GM04503 (cell line): ENCODE measurements at regions not wholly inside any gene's neighbourhood (a gene's known extent, or its start where the extent isn't known, plus 50 kb on each side); places are given as distances from the start of the nearest gene placed in this dataset.
"Not testable (repeated sequence)": the region's sequence is repeated elsewhere in the genome, so short reads cannot be mapped to it uniquely, and the experiment has no call there.

Source experiments
- DNase-seq: peaks from one replicate; pipeline ENCODE4 v3.0.0-alpha.2; 2012; ENCODE audit warnings: low read depth

DNA sequence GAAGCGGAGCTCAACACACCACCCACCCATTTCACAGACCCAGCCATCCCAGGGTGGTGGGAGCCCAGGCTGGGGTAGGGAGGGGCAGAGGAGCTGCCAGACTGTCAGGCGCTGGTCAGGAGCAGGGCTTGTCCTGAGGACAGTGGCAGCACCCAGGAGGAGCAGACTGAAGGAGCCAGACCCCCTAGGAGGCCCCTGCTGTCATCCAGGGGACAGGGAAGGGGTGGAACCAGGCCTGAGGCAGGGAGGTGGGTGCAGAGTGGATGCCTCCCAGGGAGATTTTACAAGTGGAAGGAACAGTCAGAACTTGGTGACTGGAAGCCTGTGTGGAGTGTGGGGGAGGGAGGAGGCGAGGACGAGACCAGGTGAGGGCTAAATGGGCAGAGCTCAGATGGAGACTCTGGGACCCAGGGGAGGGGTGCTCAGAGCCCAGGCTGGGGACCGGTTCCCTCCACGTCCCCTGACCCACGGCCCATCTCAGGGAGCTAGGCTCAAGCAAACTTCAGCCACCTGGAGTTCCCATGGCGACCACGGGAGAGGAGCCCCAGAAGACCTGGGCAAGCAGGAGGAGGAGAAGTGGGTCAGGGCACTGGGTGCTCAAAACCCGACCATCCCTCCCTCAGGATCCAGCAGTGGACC, 215.4 kb downstream of the TBC1D2B start:
- not testable (repeated sequence) for DNase-seq

DNA sequence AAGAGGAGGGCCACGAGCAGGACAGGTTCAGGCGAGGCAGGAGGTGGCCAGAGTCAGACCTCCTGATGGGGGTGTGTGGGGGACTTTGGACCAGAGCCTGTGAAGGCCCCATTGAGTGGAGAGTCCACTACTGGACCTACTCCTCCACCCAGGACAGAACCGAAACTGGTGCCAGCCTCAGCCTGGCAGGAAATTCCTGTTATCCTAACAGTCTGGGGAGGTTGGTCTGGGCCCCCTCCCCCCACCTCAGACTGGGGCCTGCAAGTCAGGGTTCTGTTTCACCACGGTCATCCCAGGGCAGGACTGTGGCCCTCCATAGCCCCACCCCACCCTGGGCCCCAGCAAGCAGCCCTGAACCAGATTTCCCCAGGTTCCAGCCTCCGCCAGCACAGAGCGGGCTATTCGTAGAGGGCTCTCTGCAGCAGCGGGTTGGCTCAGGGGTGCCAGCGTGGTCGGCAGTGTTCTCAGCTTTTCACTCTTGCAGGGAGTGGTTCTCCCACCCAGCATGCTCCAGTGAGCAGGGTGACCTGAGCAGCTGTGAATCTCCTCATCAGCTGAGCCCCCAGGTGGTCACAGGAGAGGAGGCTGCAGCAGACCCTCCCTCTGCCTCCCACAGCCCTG, 217.3 kb downstream of the TBC1D2B start:
- no peak for DNase-seq

DNA sequence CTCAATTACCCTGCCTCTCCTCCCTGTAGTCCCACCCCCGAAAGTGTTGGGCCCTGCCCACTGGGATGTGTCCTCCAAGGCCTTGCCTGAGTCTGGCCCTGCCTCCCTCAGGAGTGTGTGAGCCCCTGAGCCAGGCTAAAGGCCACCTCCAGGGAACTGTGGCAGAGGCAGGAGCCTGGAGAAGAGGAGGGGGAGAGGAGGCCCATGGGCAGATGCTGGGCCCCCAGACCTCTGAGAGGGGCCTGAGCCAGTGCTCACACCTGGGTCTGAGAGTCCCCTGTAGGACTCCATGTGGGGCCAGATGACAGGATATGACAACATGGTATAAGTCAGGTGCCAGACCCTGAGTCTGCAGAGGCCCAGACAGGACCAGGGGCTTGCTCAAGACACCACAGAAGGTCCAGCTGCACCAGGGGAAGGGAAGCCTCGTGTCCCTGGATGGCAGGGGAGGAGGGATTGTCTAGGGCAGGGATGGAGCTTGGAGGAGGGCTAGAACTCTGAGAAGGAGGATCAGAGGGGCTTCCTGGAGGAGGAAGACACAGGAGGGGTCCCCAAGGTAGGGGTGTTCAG, 217.9 kb downstream of the TBC1D2B start:
- DNase-seq: no peak

DNA sequence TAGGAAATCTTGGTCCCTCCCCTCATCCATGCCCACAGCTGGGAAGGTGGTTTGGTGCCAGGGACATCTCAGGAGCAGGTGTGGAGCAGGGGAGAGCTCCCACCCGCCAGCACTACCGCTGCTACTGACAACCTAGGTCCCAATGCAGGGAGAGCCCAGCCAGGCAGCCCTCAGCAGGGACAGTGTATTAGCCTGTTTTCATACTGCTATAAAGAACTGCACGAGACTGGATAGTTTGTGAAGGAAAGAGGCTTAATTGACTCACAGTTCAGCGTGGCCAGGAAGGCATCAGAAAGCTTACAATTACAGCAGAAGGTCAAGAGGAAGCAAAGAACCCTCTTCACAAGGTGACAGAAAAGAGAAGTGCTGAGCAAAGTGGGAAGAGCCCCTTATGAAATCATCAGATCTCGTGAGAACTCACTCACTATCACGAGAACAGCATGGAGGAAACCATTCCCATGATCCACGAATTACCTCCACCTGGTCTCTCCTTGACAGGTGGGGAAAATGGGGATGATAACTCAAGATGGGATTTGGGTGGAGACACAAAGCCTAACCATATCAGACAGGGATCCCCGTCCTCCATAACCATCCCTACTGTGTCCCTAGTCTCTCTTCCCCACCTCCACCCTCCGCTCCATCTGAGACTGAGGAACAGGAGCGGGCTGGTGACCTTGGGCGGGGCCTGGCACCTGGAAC, 218.6 kb downstream of the TBC1D2B start:
- no peak for DNase-seq

DNA sequence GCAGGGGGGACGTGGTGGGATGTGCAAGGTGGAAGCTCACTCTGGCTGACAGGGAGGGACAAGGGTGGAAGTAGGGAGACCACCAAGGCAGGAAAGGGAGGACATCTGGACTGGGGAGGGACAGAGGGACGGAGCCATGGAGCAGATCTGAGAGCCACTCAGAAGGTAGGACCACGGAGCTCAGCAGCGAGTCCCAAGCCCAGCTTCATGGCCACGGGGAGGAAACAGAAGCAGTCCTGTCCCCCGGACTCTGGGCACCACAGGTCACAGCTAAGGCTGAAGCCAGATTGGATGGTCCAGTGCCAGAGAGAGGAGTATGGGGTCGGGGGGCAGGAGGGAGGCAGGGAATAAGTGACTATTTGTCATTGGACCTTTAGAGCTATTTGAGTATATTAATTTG, 220.1 kb downstream of the TBC1D2B start:
- no peak for DNase-seq

DNA sequence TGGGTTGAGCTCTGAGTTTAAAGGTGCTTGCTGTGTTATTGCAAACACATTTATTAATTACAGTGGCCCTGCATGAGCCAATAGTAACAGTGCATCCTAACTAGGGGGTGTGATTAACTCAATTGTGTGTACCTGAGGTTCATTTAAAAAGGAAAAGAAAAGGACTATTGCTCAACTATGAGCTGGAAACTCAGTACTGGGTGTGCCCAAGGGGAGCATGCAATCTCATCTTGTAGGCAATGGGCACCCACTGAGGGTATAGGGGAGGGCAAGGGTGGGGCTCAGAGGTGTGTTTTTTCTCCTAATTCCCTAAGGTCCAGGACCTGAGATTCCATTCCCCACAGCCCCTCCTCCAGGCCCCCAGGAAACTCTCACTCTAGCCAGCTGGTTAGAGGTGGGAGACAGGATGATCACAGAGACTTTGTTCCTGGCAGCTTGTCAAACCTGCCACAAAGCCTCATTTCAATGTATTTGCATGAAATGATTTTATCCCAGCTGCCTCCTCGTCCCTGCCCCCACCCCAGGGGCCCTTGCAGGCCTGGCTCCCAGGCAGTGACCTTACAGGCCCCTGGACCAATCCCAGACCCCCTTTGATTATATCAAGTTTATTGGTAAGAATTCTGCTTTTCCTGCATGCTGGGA, 220.7 kb downstream of the TBC1D2B start:
- DNase-seq: no peak

DNA sequence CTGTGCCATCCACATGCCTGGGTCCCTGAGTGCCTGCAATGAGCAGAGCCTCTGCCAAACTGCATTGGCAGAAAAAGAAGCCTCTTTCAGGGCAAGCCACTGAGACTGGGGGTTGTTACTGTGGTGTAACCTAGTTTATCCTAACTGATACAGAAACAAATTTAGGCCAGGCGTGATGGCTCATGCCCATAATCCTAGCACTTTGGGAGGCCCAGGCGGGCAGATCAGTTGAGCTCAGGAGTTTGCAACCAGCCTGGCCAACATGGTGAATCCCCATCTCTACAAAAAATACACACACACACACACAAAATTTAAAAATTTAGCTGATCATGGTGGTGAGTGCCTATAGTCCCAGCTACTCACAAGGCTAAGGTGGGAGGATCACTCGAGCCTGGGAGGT, 221.6 kb downstream of the TBC1D2B start:
- DNase-seq: no peak

DNA sequence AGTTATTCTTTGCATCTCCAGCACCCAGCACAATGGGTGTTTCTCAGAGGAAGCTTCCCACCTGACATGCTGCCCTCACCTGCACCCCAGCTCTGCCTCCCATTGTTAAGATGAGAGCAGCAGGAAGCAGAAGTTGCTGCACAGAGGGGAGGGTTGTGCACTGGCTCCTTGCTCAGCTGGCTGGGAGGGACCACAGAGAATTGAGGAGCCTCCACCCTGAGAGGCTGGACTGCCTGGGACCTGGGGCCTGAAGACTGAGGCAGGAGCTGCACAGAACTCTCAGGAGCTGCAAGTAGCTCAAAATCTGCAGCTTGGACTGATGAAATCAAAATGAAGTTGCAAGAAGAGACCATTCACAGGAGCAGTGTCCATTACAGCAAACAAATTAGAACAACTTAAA, 222.3 kb upstream of the LINGO1 start:
- no peak for DNase-seq

DNA sequence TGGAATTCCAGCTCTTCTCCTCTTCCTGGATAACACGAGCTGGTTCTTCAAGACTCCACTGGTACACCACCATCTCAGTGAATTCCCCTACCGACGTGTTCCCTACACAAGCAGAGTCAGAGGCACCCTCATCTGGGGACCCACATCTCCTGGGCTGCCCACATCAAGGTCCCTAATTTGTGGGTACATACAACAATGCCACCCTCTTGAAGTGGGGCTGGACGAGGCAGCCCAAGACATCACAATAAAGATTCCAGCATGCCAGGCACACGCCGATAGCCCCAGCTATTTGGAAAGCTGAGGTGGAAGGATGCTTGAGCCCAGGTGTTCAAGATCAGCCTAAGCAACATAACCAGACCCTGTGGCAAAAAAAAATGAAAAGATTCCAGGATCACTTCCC, 221.2 kb upstream of the LINGO1 start:
- DNase-seq: no peak

DNA sequence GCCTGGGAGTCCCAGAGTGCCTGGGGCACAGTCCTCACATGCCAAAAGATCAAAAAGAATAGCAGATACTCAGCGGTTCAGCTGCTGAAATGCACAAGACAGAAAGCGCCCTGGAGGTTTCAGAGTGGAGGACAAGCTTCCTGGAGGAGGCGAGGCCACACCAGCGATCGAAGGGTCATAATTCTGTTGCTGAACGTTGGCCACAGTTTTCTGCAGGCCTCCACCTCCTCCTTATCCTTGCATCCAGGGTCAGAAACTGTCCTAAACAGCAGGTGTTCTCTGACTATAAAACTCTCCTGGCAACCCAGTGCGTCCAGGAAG, 220.3 kb upstream of the LINGO1 start:
- no peak for DNase-seq

DNA sequence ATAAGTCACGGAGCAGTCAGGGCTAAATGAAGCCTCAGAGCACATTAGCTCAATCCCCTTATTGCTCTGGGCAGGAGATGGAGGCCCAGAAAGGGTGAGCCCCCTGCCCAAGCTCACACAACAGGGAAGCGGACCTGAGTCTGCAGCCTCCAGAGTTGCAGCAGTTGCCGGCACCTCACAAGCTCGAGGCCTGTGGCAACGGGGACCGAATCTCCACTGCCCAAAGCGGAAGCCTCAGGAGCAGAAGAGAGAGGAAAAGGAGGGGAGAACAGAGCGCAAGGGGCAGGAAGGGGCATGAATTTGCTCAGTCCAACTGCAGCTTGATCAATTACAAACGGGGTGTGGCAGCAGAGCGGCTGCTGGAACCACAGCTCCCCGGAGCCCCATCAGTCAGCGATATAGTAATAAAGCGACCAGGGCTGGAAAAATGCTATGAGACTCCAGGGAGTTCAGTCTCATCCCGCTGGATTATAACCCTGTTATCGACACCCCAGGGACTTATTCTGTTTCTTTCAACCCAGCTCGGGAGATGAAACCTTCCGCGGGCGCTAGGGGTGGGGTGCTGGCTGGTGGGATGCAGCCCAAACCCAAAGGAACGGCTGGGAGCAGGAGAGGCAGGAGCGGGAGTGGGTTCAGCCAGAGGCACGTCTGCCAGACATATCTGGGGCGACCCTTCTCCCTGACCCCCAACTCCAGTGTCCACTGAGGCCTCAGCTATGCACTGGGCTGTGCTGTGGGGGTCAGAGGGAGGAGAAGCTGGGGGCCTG, 219.7 kb upstream of the LINGO1 start:
- DNase-seq: no peak

DNA sequence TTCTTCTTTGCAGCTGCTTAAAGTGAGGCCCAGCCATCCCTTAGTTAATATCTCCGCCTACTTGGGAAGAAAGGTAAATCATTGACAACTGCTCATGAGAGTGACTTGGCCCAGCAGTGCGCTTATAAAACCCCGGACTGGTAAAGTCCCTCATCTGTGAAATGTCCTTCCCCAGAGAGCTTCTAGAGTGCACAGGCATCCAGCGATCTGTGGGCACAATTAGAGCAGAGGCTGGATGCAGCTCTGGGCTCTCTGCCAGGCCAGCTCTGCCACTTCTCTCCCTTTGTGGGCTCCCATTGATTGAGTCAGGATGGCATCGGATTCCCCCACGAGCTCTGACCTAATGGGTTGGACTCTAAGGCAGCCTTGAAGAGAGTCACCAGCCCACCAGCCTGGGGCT, 219.0 kb upstream of the LINGO1 start:
- no peak for DNase-seq

DNA sequence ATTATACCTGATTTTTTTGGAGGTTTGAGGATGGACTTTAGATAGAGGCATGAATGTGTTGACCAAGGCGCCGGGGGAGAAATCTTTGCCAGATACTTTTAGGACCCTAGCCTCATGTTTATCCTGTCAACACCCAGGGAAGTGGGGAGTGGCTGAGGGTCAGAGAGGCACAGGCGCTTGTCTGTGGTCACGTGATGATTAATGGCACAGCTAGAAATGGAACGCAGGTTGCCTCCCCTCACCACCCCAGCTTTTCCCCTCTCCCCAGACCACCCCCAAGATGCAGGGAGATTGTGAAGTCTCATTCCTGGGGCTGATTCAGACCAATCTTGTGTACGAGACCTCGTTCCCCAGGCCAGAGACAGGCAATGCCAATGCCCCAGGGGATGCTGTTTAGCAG, 218.4 kb upstream of the LINGO1 start:
- no peak for DNase-seq

DNA sequence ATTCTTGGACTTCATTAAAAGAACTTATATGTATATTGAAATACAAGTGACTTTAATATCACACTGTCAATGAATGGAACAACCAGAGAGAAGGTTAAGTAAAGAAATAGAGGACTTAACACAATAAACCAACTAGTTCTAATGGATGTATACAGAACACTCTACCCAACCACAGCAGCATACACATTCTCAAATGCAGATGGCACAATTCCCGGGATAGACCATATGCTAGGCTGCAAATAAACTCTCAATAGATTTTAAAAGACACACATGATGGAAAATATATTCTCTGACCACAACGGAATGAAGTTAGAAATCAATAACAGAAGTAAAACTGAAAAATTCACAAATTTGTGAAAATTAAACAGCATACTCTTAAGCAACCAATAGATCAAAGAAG, 214.3 kb upstream of the LINGO1 start:
- DNase-seq: no peak

DNA sequence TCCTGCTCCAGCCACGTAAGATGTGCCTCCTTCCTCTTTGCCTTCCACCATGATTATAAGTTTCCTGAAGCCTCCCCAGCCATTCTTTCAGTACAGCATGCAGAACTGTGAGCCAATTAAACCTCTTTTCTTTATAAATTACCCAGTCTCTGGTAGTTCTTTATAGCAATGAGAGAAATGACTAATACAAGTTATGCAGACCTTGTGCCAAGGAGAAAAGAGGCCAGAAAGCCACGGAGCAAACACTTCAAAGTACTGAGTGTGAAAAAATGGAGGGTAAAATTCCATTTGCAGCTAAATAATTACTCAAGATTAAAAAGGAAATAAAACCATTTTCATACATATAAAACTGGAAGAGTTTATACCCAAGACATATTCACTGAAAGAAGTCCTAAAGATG, 213.6 kb upstream of the LINGO1 start:
- DNase-seq: no peak

DNA sequence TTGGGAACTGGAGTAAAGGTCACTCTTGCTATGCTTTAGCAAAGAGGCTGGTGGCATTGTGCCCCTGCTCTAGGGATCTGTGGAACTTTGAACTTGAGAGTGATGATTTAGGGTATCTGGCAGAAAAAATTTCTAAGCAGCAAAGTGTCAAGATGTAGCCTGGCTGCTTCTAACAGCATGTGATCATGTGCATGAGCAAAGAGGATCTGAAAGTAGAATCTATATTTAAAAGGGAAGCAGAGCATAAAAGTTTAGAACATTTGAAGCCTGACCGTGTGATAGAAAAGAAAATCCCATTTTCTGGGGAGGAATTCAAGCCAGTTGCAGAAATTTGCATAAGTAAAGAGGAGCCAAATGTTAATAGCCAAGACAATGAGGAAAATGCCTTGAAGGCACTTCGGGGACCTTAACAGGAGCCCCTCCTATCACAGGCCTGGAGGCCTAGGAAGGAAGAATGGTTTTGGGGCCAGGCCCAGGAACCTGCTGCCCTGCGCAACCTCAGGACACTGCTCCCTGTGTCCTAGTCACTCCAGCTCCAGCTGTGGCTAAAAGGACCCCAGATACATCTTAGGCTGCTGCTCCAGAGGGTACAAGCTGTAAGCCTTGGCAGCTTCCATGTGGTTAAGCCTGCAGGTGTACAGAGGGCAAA, 212.2 kb upstream of the LINGO1 start:
- no peak for DNase-seq

DNA sequence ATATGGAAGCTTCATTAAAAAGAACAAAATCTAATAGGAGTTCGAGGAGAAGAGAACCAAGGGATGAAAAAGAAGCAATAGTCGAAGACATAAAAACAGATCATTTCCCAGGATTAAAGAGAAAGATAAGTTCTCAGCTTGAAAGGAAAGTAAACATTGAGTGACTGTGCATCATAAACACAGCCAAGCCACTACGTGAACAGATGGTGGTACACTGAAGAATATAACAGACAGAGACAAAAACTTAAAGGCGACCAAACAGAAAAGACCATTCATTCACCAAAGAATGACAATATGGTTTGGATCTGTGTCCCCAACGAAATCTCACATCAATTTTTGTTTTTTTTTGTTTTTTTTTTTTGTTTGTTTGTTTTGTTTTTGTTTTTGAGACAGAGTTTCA, 210.8 kb upstream of the LINGO1 start:
- no peak for DNase-seq

DNA sequence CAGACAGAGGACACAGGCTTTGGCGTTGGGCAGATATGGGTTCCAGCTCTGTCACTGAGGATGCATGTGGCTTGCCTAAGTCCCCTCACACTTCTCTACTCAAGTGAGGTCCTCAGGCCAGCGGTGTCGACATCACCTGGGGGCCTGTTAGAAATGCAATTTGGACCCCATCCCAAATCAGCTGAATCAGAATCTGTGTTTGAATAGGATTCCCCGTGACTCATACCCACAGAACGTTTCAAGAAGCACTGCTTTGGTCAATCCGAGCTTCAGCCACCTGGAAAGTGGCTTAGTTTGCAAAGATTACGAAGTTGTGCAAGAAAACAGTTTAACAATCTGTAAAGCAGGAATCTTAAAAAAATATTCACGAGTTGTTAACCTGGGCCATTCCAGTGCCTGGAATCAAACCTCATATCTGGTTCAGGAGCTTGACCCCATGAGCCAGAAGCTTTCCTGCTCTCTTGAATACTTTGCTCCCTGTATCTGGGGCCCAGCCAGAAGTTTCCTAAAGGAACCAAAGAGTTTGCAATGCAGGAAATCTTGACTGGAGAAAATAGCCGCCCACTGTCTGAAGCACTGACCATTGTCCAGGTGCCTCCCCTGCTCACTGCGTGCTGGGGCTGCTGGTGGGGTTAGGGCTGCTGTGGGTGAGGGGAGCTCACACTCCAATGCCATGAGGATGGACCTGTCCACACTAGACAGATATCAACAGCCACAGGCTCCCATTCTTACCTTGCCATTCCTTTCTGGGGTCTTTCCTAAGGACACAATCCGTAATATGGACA, 208.5 kb upstream of the LINGO1 start:
- DNase-seq: peak; percentile 32

DNA sequence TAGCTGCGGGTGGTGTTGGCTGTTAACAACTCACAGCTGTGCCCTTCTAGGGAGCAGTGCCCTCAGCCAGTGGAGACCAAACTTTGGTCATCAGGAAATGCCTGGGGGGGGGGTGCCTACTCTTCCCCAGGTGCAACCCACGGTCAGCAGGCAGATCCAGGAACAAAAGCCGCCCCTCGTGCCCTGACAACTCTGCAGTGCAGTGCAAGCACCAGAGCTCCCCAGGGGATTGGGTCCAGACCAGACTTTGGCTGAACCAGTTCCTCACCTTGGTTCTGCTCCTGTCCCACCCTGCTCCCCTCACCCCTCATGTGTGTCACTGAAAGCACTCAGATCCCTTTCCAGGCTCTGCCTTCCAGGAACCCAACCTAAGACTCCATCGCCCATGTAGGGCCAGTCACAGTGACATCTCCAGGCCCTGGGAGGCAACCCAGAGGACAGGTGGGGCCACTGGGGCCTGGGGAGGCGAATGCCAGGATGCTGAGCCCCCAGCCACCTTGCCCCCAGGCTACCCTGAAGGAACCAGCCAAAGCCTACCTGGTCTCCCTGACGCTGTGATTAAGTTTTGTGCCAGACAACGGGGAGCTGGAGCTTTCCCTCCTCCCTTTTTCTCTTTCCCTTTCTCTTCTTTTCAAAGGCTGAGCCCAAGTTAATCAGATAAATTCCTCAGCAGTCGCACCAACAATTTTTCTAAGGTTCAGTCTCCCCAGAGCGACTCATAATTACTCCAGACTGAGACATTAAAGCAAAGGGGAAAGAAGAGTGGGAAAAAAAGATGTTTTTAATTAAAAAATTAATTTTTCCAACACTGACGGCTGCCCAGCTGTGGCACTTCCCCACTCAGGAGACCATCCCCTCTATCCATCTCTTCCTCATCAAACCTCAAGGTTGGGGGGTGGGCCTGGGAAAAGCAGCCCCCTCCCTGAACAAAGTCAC, 207.5 kb upstream of the LINGO1 start:
- no peak for DNase-seq

DNA sequence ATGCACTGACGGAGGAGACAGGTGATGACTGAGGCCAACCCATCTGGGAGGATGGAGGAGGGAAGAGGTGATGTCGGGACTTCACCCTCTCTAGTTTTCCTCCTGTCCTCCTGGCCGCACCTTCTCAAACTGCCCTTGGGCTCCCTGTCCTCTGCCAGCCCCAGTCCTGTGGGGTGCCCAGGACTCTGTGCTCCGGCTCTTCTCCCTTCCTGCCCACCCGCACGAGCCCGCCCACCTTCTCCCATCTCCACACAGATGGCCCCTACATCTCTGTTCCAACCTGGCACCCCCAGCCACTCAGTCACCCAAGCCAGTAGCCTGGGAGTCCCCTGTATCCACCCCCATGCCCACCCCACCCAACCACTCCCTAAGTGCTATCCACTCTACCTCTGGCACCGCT, 206.7 kb upstream of the LINGO1 start:
- no peak for DNase-seq
